ENCODE measurements at regions not wholly inside any gene's neighbourhood (a gene's known extent, or its start where the extent isn't known, plus 50 kb on each side); places are given as distances from the start of the nearest gene placed in this dataset.

- no peak overlapping the region for H3K27ac ChIP-seq (ENCODE audit: low read depth in 1 of 2, low read length in 2 of 2)
- H3K36me3 ChIP-seq (ENCODE audit: control insufficient read depth in 4 of 4, insufficient read depth in 3 of 4, low read depth in 1 of 4, low read length in 3 of 4) = no peaks in the 10 kb centered on the region
- H3K27me3 ChIP-seq (ENCODE audit: control insufficient read depth in 4 of 4, insufficient read depth in 4 of 4, low read length in 3 of 4) = no peaks in the 10 kb centered on the region
- 58% methylated on average over 1 of the region's 1 CpG for WGBS
- no peaks in the 10 kb centered on the region for H3K4me1 ChIP-seq (ENCODE audit: control insufficient read depth in 4 of 4, insufficient read depth in 4 of 4, low read length in 3 of 4)
- no peak overlapping the region for H3K9ac ChIP-seq (ENCODE audit: low read depth in 1 of 2, low read length in 2 of 2)
- DNase-seq (ENCODE audit: low spot score) = no peak
- TF ChIP-seq HNF4A (conservative IDR thresholded peaks at IDR 0.05) (no peak), NR2F2 (IDR thresholded peaks at IDR 0.05) (no peak), ZBTB33 (IDR thresholded peaks at IDR 0.05) (no peak), EGR1 (IDR thresholded peaks at IDR 0.05; ENCODE audit: low read depth in 2 of 2) (no peak), FOXA2 (IDR thresholded peaks at IDR 0.05) (no peak), MAX (IDR thresholded peaks at IDR 0.05) (no peak), FOXA1 (IDR thresholded peaks at IDR 0.05) (no peak), RXRA (IDR thresholded peaks at IDR 0.05) (no peak), TAF1 (conservative IDR thresholded peaks at IDR 0.05) (no peak), SP1 (IDR thresholded peaks at IDR 0.05) (no peak), JUND (IDR thresholded peaks at IDR 0.05) (no peak), REST (IDR thresholded peaks at IDR 0.05) (no peak), ATF3 (IDR thresholded peaks at IDR 0.05) (no peak)
- H3K9me3 ChIP-seq (ENCODE audit: control insufficient read depth in 4 of 4, low read length in 3 of 4) = no peaks in the 10 kb centered on the region
- H3K4me3 ChIP-seq (ENCODE audit: low read depth in 1 of 3, low read length in 3 of 3) = no peak overlapping the region
These were observed 453.0 kb downstream of the SLCO4C1 start for GRCh38 chr5:101843055-101843454.

- Histone ChIP-seq H3K36me3 (ENCODE audit: control insufficient read depth in 4 of 4, insufficient read depth in 3 of 4, low read depth in 1 of 4, low read length in 3 of 4) (no peaks in the 10 kb centered on the region), H3K4me1 (ENCODE audit: control insufficient read depth in 4 of 4, insufficient read depth in 4 of 4, low read length in 3 of 4) (no peaks in the 10 kb centered on the region), H3K9ac (ENCODE audit: low read depth in 1 of 2, low read length in 2 of 2) (no peak overlapping the region), H3K27ac (ENCODE audit: low read depth in 1 of 2, low read length in 2 of 2) (no peak overlapping the region), H3K4me3 (ENCODE audit: low read depth in 1 of 3, low read length in 3 of 3) (no peak overlapping the region), H3K9me3 (ENCODE audit: control insufficient read depth in 4 of 4, low read length in 3 of 4) (no peaks in the 10 kb centered on the region), H3K27me3 (ENCODE audit: control insufficient read depth in 4 of 4, insufficient read depth in 4 of 4, low read length in 3 of 4) (no peaks in the 10 kb centered on the region)
- WGBS = 62% methylated on average over 5 of the region's 5 CpGs
- TF ChIP-seq FOXA1 (IDR thresholded peaks at IDR 0.05) = no peak
- DNase-seq (ENCODE audit: low spot score) = no peak
These were observed 457.6 kb downstream of the SLCO4C1 start for GRCh38 chr5:101838435-101838834.

GRCh38 chr5:101829255-101829654 is 466.8 kb downstream of the SLCO4C1 start:
- DNase-seq (ENCODE audit: low spot score) = no peak
- Histone ChIP-seq H3K36me3 (ENCODE audit: control insufficient read depth in 4 of 4, insufficient read depth in 3 of 4, low read depth in 1 of 4, low read length in 3 of 4) (no peaks in the 10 kb centered on the region), H3K4me3 (ENCODE audit: low read depth in 1 of 3, low read length in 3 of 3) (no peak overlapping the region), H3K9me3 (ENCODE audit: control insufficient read depth in 4 of 4, low read length in 3 of 4) (no peaks in the 10 kb centered on the region), H3K27ac (ENCODE audit: low read depth in 1 of 2, low read length in 2 of 2) (no peak overlapping the region), H3K27me3 (ENCODE audit: control insufficient read depth in 4 of 4, insufficient read depth in 4 of 4, low read length in 3 of 4) (no peaks in the 10 kb centered on the region), H3K9ac (ENCODE audit: low read depth in 1 of 2, low read length in 2 of 2) (no peak overlapping the region), H3K4me1 (ENCODE audit: control insufficient read depth in 4 of 4, insufficient read depth in 4 of 4, low read length in 3 of 4) (no peaks in the 10 kb centered on the region)
- WGBS = 39% methylated on average over 4 of the region's 4 CpGs
- no peak for TF ChIP-seq REST (IDR thresholded peaks at IDR 0.05)
- no peak for TF ChIP-seq ATF3 (IDR thresholded peaks at IDR 0.05)
- no peak for TF ChIP-seq HNF4G (IDR thresholded peaks at IDR 0.05)
- no peak for TF ChIP-seq ZBTB33 (IDR thresholded peaks at IDR 0.05)
- no peak for TF ChIP-seq HNF4A (conservative IDR thresholded peaks at IDR 0.05)
- TF ChIP-seq TAF1 (conservative IDR thresholded peaks at IDR 0.05) = no peak
- TF ChIP-seq GABPA (IDR thresholded peaks at IDR 0.05 in 1 of 2, conservative IDR thresholded peaks at IDR 0.05 in 1 of 2) = no peak
- no peak for TF ChIP-seq SP1 (IDR thresholded peaks at IDR 0.05)
- no peak for TF ChIP-seq FOXA2 (IDR thresholded peaks at IDR 0.05)
- TF ChIP-seq EGR1 (IDR thresholded peaks at IDR 0.05; ENCODE audit: low read depth in 2 of 2) = no peak
- TF ChIP-seq RAD21 (IDR thresholded peaks at IDR 0.05) = no peak

Data from liver (tissue), 7 donors.